ENCODE measurements at regions not wholly inside any gene's neighbourhood (a gene's known extent, or its start where the extent isn't known, plus 50 kb on each side); places are given as distances from the start of the nearest gene placed in this dataset.

DNA sequence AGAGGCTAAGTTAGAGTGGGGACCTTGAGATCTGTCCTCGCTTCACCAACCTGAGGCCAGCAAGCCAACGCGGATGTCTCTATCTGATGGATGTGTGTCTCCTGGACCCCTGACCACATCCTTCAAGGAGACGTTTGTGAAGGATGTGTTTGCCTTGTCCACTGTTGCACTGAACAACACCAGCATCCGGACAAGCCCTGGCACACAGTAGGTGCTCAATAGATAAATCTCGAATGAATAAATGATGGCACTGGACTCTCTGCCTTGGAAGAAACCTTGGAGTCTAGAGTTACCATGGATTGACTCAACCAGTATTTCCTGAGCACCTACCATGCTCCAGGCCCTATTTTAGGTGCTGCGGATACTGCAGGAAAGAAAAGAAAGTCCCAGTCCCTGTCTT lies 97.7 kb upstream of the PTPN1 start:
- TF ChIP-seq ZC3H10 (CRISPR knock-in tag; IDR thresholded peaks at IDR 0.05) (no peak), PPARA (CRISPR knock-in tag; IDR thresholded peaks at IDR 0.05; ENCODE audit: borderline replicate concordance) (no peak), ZNF8 (CRISPR knock-in tag; IDR thresholded peaks at IDR 0.05) (no peak), ISL1 (CRISPR knock-in tag; IDR thresholded peaks at IDR 0.05) (no peak), GLIS3 (CRISPR knock-in tag; IDR thresholded peaks at IDR 0.05) (no peak), ARNTL (CRISPR knock-in tag; IDR thresholded peaks at IDR 0.05; ENCODE audit: borderline replicate concordance, low read depth) (no peak), ESRRG (CRISPR knock-in tag; IDR thresholded peaks at IDR 0.05) (no peak), ZNF565 (CRISPR knock-in tag; conservative IDR thresholded peaks at IDR 0.05; ENCODE audit: low read depth) (no peak), ZFP30 (CRISPR knock-in tag; IDR thresholded peaks at IDR 0.05) (no peak), OSR1 (CRISPR knock-in tag; IDR thresholded peaks at IDR 0.05) (no peak), CSDC2 (CRISPR knock-in tag; IDR thresholded peaks at IDR 0.05) (no peak), TCF4 (CRISPR knock-in tag; IDR thresholded peaks at IDR 0.05; ENCODE audit: borderline replicate concordance) (no peak), SNAI2 (CRISPR knock-in tag; IDR thresholded peaks at IDR 0.05) (no peak), BACH2 (CRISPR knock-in tag; IDR thresholded peaks at IDR 0.05; ENCODE audit: borderline replicate concordance) (no peak), ZFP3 (CRISPR knock-in tag; IDR thresholded peaks at IDR 0.05) (no peak)
- TF ChIP-seq, protein P1, sequence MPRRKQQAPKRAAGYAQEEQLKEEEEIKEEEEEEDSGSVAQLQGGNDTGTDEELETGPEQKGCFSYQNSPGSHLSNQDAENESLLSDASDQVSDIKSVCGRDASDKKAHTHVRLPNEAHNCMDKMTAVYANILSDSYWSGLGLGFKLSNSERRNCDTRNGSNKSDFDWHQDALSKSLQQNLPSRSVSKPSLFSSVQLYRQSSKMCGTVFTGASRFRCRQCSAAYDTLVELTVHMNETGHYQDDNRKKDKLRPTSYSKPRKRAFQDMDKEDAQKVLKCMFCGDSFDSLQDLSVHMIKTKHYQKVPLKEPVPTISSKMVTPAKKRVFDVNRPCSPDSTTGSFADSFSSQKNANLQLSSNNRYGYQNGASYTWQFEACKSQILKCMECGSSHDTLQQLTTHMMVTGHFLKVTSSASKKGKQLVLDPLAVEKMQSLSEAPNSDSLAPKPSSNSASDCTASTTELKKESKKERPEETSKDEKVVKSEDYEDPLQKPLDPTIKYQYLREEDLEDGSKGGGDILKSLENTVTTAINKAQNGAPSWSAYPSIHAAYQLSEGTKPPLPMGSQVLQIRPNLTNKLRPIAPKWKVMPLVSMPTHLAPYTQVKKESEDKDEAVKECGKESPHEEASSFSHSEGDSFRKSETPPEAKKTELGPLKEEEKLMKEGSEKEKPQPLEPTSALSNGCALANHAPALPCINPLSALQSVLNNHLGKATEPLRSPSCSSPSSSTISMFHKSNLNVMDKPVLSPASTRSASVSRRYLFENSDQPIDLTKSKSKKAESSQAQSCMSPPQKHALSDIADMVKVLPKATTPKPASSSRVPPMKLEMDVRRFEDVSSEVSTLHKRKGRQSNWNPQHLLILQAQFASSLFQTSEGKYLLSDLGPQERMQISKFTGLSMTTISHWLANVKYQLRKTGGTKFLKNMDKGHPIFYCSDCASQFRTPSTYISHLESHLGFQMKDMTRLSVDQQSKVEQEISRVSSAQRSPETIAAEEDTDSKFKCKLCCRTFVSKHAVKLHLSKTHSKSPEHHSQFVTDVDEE (CRISPR knock-in tag; IDR thresholded peaks at IDR 0.05): no peak
- TF ChIP-seq, protein P2, sequence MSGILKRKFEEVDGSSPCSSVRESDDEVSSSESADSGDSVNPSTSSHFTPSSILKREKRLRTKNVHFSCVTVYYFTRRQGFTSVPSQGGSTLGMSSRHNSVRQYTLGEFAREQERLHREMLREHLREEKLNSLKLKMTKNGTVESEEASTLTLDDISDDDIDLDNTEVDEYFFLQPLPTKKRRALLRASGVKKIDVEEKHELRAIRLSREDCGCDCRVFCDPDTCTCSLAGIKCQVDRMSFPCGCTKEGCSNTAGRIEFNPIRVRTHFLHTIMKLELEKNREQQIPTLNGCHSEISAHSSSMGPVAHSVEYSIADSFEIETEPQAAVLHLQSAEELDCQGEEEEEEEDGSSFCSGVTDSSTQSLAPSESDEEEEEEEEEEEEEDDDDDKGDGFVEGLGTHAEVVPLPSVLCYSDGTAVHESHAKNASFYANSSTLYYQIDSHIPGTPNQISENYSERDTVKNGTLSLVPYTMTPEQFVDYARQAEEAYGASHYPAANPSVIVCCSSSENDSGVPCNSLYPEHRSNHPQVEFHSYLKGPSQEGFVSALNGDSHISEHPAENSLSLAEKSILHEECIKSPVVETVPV (CRISPR knock-in tag; IDR thresholded peaks at IDR 0.05): no peak
- TF ChIP-seq, protein P3, sequence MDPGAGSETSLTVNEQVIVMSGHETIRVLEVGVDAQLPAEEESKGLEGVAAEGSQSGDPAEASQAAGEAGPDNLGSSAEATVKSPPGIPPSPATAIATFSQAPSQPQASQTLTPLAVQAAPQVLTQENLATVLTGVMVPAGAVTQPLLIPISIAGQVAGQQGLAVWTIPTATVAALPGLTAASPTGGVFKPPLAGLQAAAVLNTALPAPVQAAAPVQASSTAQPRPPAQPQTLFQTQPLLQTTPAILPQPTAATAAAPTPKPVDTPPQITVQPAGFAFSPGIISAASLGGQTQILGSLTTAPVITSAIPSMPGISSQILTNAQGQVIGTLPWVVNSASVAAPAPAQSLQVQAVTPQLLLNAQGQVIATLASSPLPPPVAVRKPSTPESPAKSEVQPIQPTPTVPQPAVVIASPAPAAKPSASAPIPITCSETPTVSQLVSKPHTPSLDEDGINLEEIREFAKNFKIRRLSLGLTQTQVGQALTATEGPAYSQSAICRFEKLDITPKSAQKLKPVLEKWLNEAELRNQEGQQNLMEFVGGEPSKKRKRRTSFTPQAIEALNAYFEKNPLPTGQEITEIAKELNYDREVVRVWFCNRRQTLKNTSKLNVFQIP (CRISPR knock-in tag; IDR thresholded peaks at IDR 0.05; ENCODE audit: borderline replicate concordance, low read depth): no peak
- TF ChIP-seq, protein P4, sequence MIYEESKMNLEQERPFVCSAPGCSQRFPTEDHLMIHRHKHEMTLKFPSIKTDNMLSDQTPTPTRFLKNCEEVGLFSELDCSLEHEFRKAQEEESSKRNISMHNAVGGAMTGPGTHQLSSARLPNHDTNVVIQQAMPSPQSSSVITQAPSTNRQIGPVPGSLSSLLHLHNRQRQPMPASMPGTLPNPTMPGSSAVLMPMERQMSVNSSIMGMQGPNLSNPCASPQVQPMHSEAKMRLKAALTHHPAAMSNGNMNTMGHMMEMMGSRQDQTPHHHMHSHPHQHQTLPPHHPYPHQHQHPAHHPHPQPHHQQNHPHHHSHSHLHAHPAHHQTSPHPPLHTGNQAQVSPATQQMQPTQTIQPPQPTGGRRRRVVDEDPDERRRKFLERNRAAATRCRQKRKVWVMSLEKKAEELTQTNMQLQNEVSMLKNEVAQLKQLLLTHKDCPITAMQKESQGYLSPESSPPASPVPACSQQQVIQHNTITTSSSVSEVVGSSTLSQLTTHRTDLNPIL (CRISPR knock-in tag; IDR thresholded peaks at IDR 0.05; ENCODE audit: low read depth): no peak
- no peak for ATAC-seq

DNA sequence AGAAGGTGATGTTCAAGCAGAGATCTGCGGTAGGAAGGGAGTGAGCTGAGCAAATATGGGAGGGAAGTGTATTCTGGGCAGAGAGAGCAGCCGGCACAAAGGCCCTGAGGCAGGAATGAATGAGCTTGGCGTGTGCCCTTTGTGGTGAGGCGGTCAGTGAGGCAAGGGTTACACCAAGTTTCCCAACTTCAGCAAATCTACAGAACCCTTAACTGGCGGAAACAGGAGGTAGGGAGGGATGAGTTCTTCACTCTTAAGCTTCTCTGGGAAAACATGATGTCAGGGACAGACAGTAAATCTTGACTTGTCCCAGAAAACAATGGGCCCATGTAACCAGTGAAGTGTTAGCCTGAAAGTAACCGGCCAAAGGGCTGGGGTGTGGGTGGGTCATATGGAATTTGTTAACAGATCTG lies 97.1 kb upstream of the PTPN1 start:
- ATAC-seq: no peak
- TF ChIP-seq, protein P2 (CRISPR knock-in tag; IDR thresholded peaks at IDR 0.05): no peak
- TF ChIP-seq ISL1 (CRISPR knock-in tag; IDR thresholded peaks at IDR 0.05): no peak
- TF ChIP-seq, protein P5, sequence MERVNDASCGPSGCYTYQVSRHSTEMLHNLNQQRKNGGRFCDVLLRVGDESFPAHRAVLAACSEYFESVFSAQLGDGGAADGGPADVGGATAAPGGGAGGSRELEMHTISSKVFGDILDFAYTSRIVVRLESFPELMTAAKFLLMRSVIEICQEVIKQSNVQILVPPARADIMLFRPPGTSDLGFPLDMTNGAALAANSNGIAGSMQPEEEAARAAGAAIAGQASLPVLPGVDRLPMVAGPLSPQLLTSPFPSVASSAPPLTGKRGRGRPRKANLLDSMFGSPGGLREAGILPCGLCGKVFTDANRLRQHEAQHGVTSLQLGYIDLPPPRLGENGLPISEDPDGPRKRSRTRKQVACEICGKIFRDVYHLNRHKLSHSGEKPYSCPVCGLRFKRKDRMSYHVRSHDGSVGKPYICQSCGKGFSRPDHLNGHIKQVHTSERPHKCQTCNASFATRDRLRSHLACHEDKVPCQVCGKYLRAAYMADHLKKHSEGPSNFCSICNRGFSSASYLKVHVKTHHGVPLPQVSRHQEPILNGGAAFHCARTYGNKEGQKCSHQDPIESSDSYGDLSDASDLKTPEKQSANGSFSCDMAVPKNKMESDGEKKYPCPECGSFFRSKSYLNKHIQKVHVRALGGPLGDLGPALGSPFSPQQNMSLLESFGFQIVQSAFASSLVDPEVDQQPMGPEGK (CRISPR knock-in tag; IDR thresholded peaks at IDR 0.05; ENCODE audit: borderline replicate concordance): no peak
- TF ChIP-seq ZFP30 (CRISPR knock-in tag; IDR thresholded peaks at IDR 0.05): no peak
- TF ChIP-seq, protein P1 (CRISPR knock-in tag; IDR thresholded peaks at IDR 0.05): no peak
- TF ChIP-seq GLIS3 (CRISPR knock-in tag; IDR thresholded peaks at IDR 0.05): no peak
- TF ChIP-seq CSDC2 (CRISPR knock-in tag; IDR thresholded peaks at IDR 0.05): no peak
- TF ChIP-seq ZNF70 (CRISPR knock-in tag; IDR thresholded peaks at IDR 0.05): no peak
- no peak for TF ChIP-seq OSR1 (CRISPR knock-in tag; IDR thresholded peaks at IDR 0.05)
- TF ChIP-seq TOX (CRISPR knock-in tag; IDR thresholded peaks at IDR 0.05; ENCODE audit: borderline replicate concordance): no peak
- no peak for TF ChIP-seq ZNF8 (CRISPR knock-in tag; IDR thresholded peaks at IDR 0.05)

Data from SK-N-SH treated with all-trans-retinoic acid at 6 μM for 48 hours (cell line).